ENCODE measurements at regions not wholly inside any gene's neighbourhood (a gene's known extent, or its start where the extent isn't known, plus 50 kb on each side); places are given as distances from the start of the nearest gene placed in this dataset.
"Not testable (repeated sequence)": the region's sequence is repeated elsewhere in the genome, so short reads cannot be mapped to it uniquely, and the experiment has no call there.

- no peaks in the 10 kb centered on the region for H3K9me3 ChIP-seq
- H3K27ac ChIP-seq: no peak overlapping the region
- H3K4me1 ChIP-seq: no peaks in the 10 kb centered on the region
- TF ChIP-seq CTCF (IDR thresholded peaks at IDR 0.05) (no peak), POLR2AphosphoS5 (IDR thresholded peaks at IDR 0.05) (no peak), POLR2A (IDR thresholded peaks at IDR 0.05) (no peak), EP300 (IDR thresholded peaks at IDR 0.05; ENCODE audit: low read depth) (no peak)
- no peaks in the 10 kb centered on the region for H3K36me3 ChIP-seq
- in situ Hi-C loops (cut with MboI; ENCODE audit: low pct_ligation_motif_present in 1 of 4, low pct_unique_long_range_greater_than_20kb in 1 of 4, low sequenced_read_pairs in 3 of 4) (no loop called here), intact Hi-C loops (cut with DNase I; ENCODE audit: low total_unique reads) (no loop called here)
- no peak for DNase-seq
- 74 to 81% methylated on average over 3 of the region's 3 CpGs for WGBS, 2 donors (ENCODE audit: low coverage in 1 of 2)
- no peaks in the 10 kb centered on the region for H3K27me3 ChIP-seq
- H3K4me3 ChIP-seq: no peak overlapping the region
These were observed 236.6 kb downstream of the SATB1 start for GRCh38 chr3:18188491-18188890.

GRCh38 chr3:18185624-18186023 lies 239.5 kb downstream of the SATB1 start:
- Histone ChIP-seq H3K27me3 (no peaks in the 10 kb centered on the region), H3K4me3 (no peak overlapping the region), H3K27ac (no peak overlapping the region), H3K4me1 (no peaks in the 10 kb centered on the region), H3K9me3 (no peaks in the 10 kb centered on the region), H3K36me3 (no peaks in the 10 kb centered on the region)
- 87 to 100% methylated on average over 1 of the region's 1 CpG for WGBS, 2 donors (ENCODE audit: low coverage in 1 of 2)
- no peak for DNase-seq
- in situ Hi-C loops (cut with MboI; ENCODE audit: low pct_ligation_motif_present in 1 of 4, low pct_unique_long_range_greater_than_20kb in 1 of 4, low sequenced_read_pairs in 3 of 4) (no loop called here), intact Hi-C loops (cut with DNase I; ENCODE audit: low total_unique reads) (no loop called here)
- no peak for TF ChIP-seq EP300 (IDR thresholded peaks at IDR 0.05; ENCODE audit: low read depth)
- TF ChIP-seq POLR2A (IDR thresholded peaks at IDR 0.05): no peak
- TF ChIP-seq CTCF (IDR thresholded peaks at IDR 0.05): no peak
- no peak for TF ChIP-seq POLR2AphosphoS5 (IDR thresholded peaks at IDR 0.05)

DNA sequence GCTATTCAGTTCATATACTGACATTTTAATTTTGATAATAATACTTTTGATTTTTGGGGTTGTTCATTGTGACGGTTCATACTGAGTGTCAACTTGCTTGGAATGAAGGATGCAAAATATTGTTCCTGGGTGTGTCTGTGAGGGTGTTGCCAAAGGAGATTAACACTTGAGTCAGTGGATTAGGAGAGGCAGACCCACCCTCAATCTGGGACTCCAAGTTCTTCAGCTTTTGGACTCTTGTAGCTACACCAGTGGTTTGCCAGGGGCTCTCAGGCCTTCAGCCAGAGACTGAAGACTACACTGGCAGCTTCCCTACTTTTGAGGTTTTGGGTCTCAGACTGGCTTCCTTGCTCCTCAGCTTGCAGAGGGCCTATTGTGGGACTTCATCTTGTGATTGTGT lies 242.2 kb downstream of the SATB1 start:
- H3K9me3 ChIP-seq; in situ Hi-C loops (cut with MboI; ENCODE audit: low pct_ligation_motif_present in 1 of 4, low pct_unique_long_range_greater_than_20kb in 1 of 4, low sequenced_read_pairs in 3 of 4); DNase-seq; H3K27ac ChIP-seq; H3K27me3 ChIP-seq; H3K4me1 ChIP-seq; H3K4me3 ChIP-seq; H3K36me3 ChIP-seq: not testable (repeated sequence)
- 88% methylated on average over 1 of the region's 1 CpG for whole genome bisulfite sequencing, 2 donors (ENCODE audit: low coverage in 1 of 2)
- intact Hi-C loops (cut with DNase I; ENCODE audit: low total_unique reads): loop anchor here (5.0 kb wide), 1 partner anchor 1059 kb away; no protein-coding TSS in a partner anchor

GRCh38 chr3:18179521-18179920 lies 245.6 kb downstream of the SATB1 start:
- no peak for TF ChIP-seq CTCF (IDR thresholded peaks at IDR 0.05)
- no peak for TF ChIP-seq POLR2AphosphoS5 (IDR thresholded peaks at IDR 0.05)
- DNase-seq: no peak
- no peaks in the 10 kb centered on the region for H3K36me3 ChIP-seq
- no peaks in the 10 kb centered on the region for H3K4me1 ChIP-seq
- no peak overlapping the region for H3K27ac ChIP-seq
- in situ Hi-C loops (cut with MboI; ENCODE audit: low pct_ligation_motif_present in 1 of 4, low pct_unique_long_range_greater_than_20kb in 1 of 4, low sequenced_read_pairs in 3 of 4): no loop called here
- H3K4me3 ChIP-seq: no peak overlapping the region
- intact Hi-C loops (cut with DNase I; ENCODE audit: low total_unique reads): no loop called here
- 68 to 69% methylated on average over 3 of the region's 3 CpGs for WGBS, 2 donors (ENCODE audit: low coverage in 1 of 2)
- no peaks in the 10 kb centered on the region for H3K27me3 ChIP-seq
- H3K9me3 ChIP-seq: no peaks in the 10 kb centered on the region

DNA sequence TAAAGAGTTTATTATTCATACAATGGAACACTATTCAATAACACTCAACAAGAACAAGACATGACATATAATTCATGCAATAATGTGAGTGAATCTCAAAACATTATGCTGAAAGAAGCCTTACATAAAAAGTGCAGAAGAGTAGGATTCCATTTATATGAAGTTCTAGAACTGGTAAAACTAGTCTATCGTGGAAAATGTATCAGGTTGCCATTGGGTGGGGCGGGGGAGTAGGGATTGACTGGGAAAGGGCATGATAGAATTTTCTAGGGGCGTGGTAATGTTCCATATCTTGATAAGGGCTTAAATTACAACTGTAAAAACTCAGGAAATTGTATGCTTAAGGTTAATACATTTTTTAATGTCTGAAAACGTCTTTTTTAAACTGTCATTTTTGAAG lies 247.9 kb downstream of the SATB1 start:
- Histone ChIP-seq H3K4me3 (no peak overlapping the region), H3K36me3 (no peaks in the 10 kb centered on the region), H3K27me3 (no peaks in the 10 kb centered on the region), H3K27ac (no peak overlapping the region), H3K9me3 (no peaks in the 10 kb centered on the region), H3K4me1 (no peaks in the 10 kb centered on the region)
- intact Hi-C loops (cut with DNase I; ENCODE audit: low total_unique reads) (no loop called here), in situ Hi-C loops (cut with MboI; ENCODE audit: low pct_ligation_motif_present in 1 of 4, low pct_unique_long_range_greater_than_20kb in 1 of 4, low sequenced_read_pairs in 3 of 4) (no loop called here)
- no peak for TF ChIP-seq POLR2AphosphoS5 (IDR thresholded peaks at IDR 0.05)
- no peak for TF ChIP-seq POLR2A (IDR thresholded peaks at IDR 0.05)
- no peak for TF ChIP-seq CTCF (IDR thresholded peaks at IDR 0.05)
- no peak for TF ChIP-seq EP300 (IDR thresholded peaks at IDR 0.05; ENCODE audit: low read depth)
- 46 to 53% methylated on average over 4 of the region's 4 CpGs for WGBS, 2 donors (ENCODE audit: low coverage in 1 of 2)
- DNase-seq: no peak

DNA sequence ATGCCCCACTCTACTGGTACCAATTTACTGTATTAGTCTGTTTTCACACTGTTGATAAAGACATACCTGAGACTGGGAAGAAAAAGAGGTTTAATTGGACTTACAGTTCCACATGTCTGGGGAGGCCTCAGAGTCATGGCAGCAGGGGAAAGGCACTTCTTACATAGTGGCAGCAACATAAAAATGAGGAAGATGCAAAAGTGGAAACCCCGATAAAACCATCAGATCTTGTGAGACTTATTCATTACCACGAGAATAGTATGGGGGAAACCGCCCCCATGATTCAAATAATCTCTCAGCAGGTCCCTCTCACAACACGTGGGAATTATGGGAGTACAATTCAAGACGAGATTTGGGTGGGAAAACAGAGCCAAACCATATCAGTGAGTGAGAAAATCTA lies 251.2 kb downstream of the SATB1 start:
- H3K4me3 ChIP-seq; H3K4me1 ChIP-seq; intact Hi-C loops (cut with DNase I; ENCODE audit: low total_unique reads); H3K27ac ChIP-seq; H3K27me3 ChIP-seq; H3K36me3 ChIP-seq; H3K9me3 ChIP-seq; DNase-seq; in situ Hi-C loops (cut with MboI; ENCODE audit: low pct_ligation_motif_present in 1 of 4, low pct_unique_long_range_greater_than_20kb in 1 of 4, low sequenced_read_pairs in 3 of 4): not testable (repeated sequence)
- WGBS, 2 donors (ENCODE audit: low coverage in 1 of 2): 66 to 70% methylated on average over 5 of the region's 5 CpGs
